ENCODE measurements at regions not wholly inside any gene's neighbourhood (a gene's known extent, or its start where the extent isn't known, plus 50 kb on each side); places are given as distances from the start of the nearest gene placed in this dataset.
A peak's percentile ranks its signal among the peaks of the same experiment; 100 is the strongest.

- H3K4me2 ChIP-seq = no peak overlapping the region
These were observed 466.5 kb upstream of the NRP1 start for GRCh38 chr10:33800986-33801385.

DNA sequence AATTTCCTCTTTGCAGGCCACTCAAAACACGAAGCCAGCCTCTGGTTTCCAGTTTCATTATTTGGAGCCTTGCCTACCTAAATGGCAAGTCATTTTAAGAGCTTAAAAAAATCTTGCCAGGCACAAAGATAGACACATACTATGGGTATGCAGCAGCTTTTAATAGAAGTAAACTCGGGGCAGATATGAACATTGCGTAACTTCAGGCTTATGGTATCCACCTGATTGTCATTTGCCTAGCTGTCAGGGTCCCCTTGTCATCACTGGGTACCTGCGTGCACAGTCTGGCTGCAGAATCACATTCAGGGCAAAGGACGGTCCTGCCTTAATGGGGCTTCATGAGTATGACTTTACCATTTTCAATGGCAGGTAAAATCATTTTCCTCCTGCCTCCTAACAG, 466.1 kb upstream of the NRP1 start:
- peak; percentile 71 for TF ChIP-seq Cebpa-rat (IDR thresholded peaks at IDR 0.05)

More at GRCh38 chr10:33800986-33801385, 466.5 kb upstream of the NRP1 start:
- TF ChIP-seq Cebpa-rat (IDR thresholded peaks at IDR 0.05) = no peak
- Histone ChIP-seq H3K9me3 (no peaks in the 10 kb centered on the region), H3K36me3 (no peaks in the 10 kb centered on the region), H3K27me3 (no peaks in the 10 kb centered on the region), H3K4me1 (no peaks in the 10 kb centered on the region), H3K4me3 (no peak overlapping the region), H3K27ac (no peak overlapping the region), H4K20me1 (no peaks in the 10 kb centered on the region), H3K9ac (no peak overlapping the region)

DNA sequence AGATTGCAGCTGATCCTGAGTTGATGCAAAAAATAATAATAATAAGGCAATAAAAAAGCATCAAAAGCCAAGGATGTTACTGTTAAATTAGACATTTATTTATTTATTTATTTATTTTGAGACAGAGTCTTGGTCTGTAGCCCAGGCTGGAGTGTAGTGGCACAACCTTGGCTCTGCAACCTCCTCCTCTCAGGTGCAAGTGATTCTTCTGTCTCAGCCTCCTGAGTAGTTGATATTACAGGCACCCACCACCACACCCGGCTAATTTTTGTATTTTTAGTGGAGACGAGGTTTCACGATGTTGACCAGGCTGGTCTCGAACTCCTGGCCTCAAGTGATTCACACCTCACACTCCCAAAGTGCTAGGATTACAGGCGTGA, 465.5 kb upstream of the NRP1 start:
- Histone ChIP-seq H3K4me3 (no peak overlapping the region), H3K4me2 (no peak overlapping the region), H3K9me3 (no peaks in the 10 kb centered on the region), H3K9ac (no peak overlapping the region), H4K20me1 (no peaks in the 10 kb centered on the region), H3K27me3 (no peaks in the 10 kb centered on the region), H3K27ac (no peak overlapping the region), H3K4me1 (no peaks in the 10 kb centered on the region), H3K36me3 (no peaks in the 10 kb centered on the region)
- no peak for TF ChIP-seq Cebpa-rat (IDR thresholded peaks at IDR 0.05)

More for the DNA sequence above, 466.1 kb upstream of the NRP1 start:
- Histone ChIP-seq H3K9me3 (no peaks in the 10 kb centered on the region), H3K4me1 (no peaks in the 10 kb centered on the region), H3K4me2 (no peak overlapping the region), H4K20me1 (no peaks in the 10 kb centered on the region), H3K27me3 (no peaks in the 10 kb centered on the region), H3K36me3 (no peaks in the 10 kb centered on the region), H3K9ac (no peak overlapping the region), H3K27ac (no peak overlapping the region), H3K4me3 (no peak overlapping the region)

- H3K4me1 ChIP-seq = no peaks in the 10 kb centered on the region
- H3K27ac ChIP-seq = no peak overlapping the region
- no peak overlapping the region for H3K4me2 ChIP-seq
- no peaks in the 10 kb centered on the region for H3K9me3 ChIP-seq
- H4K20me1 ChIP-seq = no peaks in the 10 kb centered on the region
- H3K9ac ChIP-seq = no peak overlapping the region
- H3K4me3 ChIP-seq = no peak overlapping the region
- no peak for TF ChIP-seq Cebpa-rat (IDR thresholded peaks at IDR 0.05)
- H3K36me3 ChIP-seq = no peaks in the 10 kb centered on the region
- no peaks in the 10 kb centered on the region for H3K27me3 ChIP-seq
These were observed 464.9 kb upstream of the NRP1 start for GRCh38 chr10:33799281-33799943.

- no peaks in the 10 kb centered on the region for H3K36me3 ChIP-seq
- no peak overlapping the region for H3K9ac ChIP-seq
- no peaks in the 10 kb centered on the region for H3K27me3 ChIP-seq
- H3K9me3 ChIP-seq = no peaks in the 10 kb centered on the region
- H3K4me2 ChIP-seq = no peak overlapping the region
- no peak overlapping the region for H3K4me3 ChIP-seq
- no peaks in the 10 kb centered on the region for H3K4me1 ChIP-seq
- no peaks in the 10 kb centered on the region for H4K20me1 ChIP-seq
- no peak for TF ChIP-seq Cebpa-rat (IDR thresholded peaks at IDR 0.05)
- no peak overlapping the region for H3K27ac ChIP-seq
These were observed 464.3 kb upstream of the NRP1 start for GRCh38 chr10:33798754-33799153.

DNA sequence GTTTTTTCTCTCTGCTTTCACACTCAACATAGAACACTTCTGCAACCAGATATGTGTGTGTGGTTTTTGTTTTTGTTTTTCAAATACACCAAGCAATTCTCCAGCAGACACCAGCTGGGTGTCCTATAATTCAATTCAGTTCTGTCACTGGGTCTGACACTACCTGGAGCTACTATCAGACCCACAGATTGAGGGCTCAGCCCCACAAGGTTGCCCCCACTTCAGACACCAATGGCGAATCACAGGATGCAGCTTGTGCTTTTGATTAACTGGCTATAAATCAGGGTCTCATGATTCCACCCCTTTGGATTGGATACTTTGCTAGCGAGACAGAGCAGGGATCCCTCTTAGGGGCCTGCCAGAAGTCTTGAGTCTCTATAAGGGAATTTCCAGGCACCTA, 462.2 kb upstream of the NRP1 start:
- H4K20me1 ChIP-seq = no peaks in the 10 kb centered on the region
- H3K27me3 ChIP-seq = no peaks in the 10 kb centered on the region
- no peak for TF ChIP-seq Cebpa-rat (IDR thresholded peaks at IDR 0.05)
- H3K9ac ChIP-seq = no peak overlapping the region
- no peaks in the 10 kb centered on the region for H3K4me1 ChIP-seq
- H3K4me3 ChIP-seq = no peak overlapping the region
- H3K36me3 ChIP-seq = no peaks in the 10 kb centered on the region
- no peaks in the 10 kb centered on the region for H3K9me3 ChIP-seq
- no peak overlapping the region for H3K27ac ChIP-seq
- H3K4me2 ChIP-seq = no peak overlapping the region

DNA sequence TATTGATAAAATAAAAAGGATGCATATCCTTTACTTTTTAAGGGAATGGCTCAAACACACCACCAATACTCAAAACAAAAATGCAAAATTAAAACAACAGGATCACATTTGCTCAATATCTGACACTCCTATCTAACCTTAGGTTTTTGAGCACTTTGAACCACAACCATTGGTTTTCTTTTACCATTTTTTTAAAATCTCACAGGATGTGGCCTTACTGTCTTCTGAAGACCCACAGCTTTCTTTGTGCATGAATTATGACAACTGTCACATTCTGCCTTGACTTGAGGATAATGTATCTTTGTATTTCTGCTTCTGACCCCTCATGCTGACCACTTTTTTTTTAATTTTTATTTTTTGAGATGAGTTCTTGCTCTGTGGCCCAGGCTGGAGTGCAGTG, 461.1 kb upstream of the NRP1 start:
- Histone ChIP-seq H3K27ac (no peak overlapping the region), H3K9ac (no peak overlapping the region), H3K4me3 (no peak overlapping the region), H3K4me2 (no peak overlapping the region), H4K20me1 (no peaks in the 10 kb centered on the region), H3K36me3 (no peaks in the 10 kb centered on the region), H3K9me3 (no peaks in the 10 kb centered on the region), H3K4me1 (no peaks in the 10 kb centered on the region), H3K27me3 (no peaks in the 10 kb centered on the region)
- no peak for TF ChIP-seq Cebpa-rat (IDR thresholded peaks at IDR 0.05)

DNA sequence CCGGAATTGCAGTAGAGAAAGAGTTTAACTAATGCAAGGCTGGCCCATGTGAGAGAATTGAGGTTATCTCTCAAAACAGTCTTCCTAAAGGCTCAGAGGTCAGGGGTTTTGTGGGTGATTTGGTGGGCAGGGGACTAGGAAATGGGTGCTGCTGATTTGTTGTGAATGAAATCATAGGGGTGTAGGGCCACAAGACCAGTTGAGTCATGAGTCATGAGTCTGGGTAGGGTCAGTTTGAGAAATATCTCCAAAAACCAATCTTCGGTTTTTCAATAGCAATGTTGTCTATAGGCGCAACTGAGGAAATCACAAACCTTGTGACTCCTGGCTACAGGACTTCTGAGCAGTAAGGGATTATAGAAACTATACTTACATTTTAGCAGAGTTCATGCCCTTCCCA, 460.0 kb upstream of the NRP1 start:
- H3K4me2 ChIP-seq = no peak overlapping the region
- no peak overlapping the region for H3K4me3 ChIP-seq
- H3K27me3 ChIP-seq = no peaks in the 10 kb centered on the region
- TF ChIP-seq Cebpa-rat (IDR thresholded peaks at IDR 0.05) = no peak
- no peaks in the 10 kb centered on the region for H3K4me1 ChIP-seq
- H4K20me1 ChIP-seq = no peaks in the 10 kb centered on the region
- H3K27ac ChIP-seq = no peak overlapping the region
- H3K36me3 ChIP-seq = no peaks in the 10 kb centered on the region
- H3K9ac ChIP-seq = no peak overlapping the region
- no peaks in the 10 kb centered on the region for H3K9me3 ChIP-seq

DNA sequence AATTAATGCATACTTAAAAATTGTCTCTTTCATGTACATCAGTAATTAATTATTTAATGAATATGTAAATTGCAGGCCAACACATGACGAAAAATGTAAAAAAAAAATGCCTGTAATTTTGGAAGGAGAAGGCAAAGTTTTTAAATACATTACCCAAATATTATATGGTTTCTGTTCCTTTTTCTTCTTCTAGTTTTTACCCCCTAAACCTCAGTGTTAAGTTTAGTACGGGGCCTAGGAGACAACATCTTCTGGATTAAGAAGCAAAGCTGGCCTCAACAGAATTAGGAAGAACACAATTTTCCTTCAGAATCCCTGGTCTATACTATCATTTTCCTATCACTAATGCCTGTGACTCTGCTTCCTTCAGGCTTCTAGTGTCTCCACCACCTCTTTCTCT, 459.3 kb upstream of the NRP1 start:
- Histone ChIP-seq H3K4me1 (no peaks in the 10 kb centered on the region), H3K9ac (no peak overlapping the region), H3K4me2 (no peak overlapping the region), H3K4me3 (no peak overlapping the region), H4K20me1 (no peaks in the 10 kb centered on the region), H3K9me3 (no peaks in the 10 kb centered on the region), H3K27me3 (no peaks in the 10 kb centered on the region), H3K27ac (no peak overlapping the region), H3K36me3 (no peaks in the 10 kb centered on the region)
- no peak for TF ChIP-seq Cebpa-rat (IDR thresholded peaks at IDR 0.05)

- H3K9me3 ChIP-seq = no peaks in the 10 kb centered on the region
- no peak overlapping the region for H3K9ac ChIP-seq
These were observed 456.8 kb upstream of the NRP1 start for GRCh38 chr10:33791272-33791660.

More at GRCh38 chr10:33791272-33791660, 456.8 kb upstream of the NRP1 start:
- Histone ChIP-seq H3K36me3 (no peaks in the 10 kb centered on the region), H3K4me3 (no peak overlapping the region), H3K27me3 (no peaks in the 10 kb centered on the region), H3K4me1 (no peaks in the 10 kb centered on the region), H3K4me2 (no peak overlapping the region), H3K27ac (no peak overlapping the region), H4K20me1 (no peaks in the 10 kb centered on the region)
- TF ChIP-seq Cebpa-rat (IDR thresholded peaks at IDR 0.05) = no peak
